Neural progenitor cell (in vitro differentiated cells): ENCODE measurements at regions not wholly inside any gene's neighbourhood (a gene's known extent, or its start where the extent isn't known, plus 50 kb on each side); places are given as distances from the start of the nearest gene placed in this dataset.

Experiments used
- DNase-seq: peaks from one replicate; pipeline ENCODE4 v3.0.0-alpha.2; 2016; ENCODE audit warnings: low spot score
- H2AFZ ChIP-seq: fragments of 200-600 bp; sonication (generic); replicated peaks from 2 replicates; pipeline ENCODE4 v1.6.1; 2016; ENCODE audit warnings: antibody characterized with exemption
- H3F3A ChIP-seq: fragments of 200-600 bp; sonication (generic); 2 replicates; pipeline ENCODE4 v1.6.1; 2016; ENCODE audit warnings: antibody characterized with exemption, low read depth
- H3K27ac ChIP-seq: fragments of 200-600 bp; sonication (generic); 2 replicates; pipeline ENCODE4 v1.5.1; 2016; ENCODE audit warnings: mild to moderate bottlenecking
- H3K27me3 ChIP-seq: fragments of 200-600 bp; sonication (generic); 2 replicates; pipeline ENCODE4 v1.6.1; 2016; ENCODE audit warnings: mild to moderate bottlenecking, moderate library complexity
- H3K36me3 ChIP-seq: fragments of 200-600 bp; sonication (generic); 2 replicates; pipeline ENCODE4 v1.5.1; 2016
- H3K4me1 ChIP-seq: fragments of 200-600 bp; sonication (generic); 2 replicates; pipeline ENCODE4 v1.6.1; 2016; ENCODE audit warnings: mixed run types
- H3K4me2 ChIP-seq: fragments of 200-600 bp; sonication (generic); 2 replicates; pipeline ENCODE4 v1.6.1; 2016
- H3K4me3 ChIP-seq: fragments of 200-600 bp; sonication (generic); 2 replicates; pipeline ENCODE4 v1.5.1; 2016
- H3K79me2 ChIP-seq: fragments of 200-600 bp; sonication (generic); 2 replicates; pipeline ENCODE4 v1.6.1; 2016; ENCODE audit warnings: low read depth
- H3K9ac ChIP-seq: fragments of 200-600 bp; sonication (generic); 2 replicates; pipeline ENCODE4 v1.6.1; 2016
- H3K9me3 ChIP-seq: fragments of 200-600 bp; sonication (generic); 2 replicates; pipeline ENCODE4 v1.5.1; 2016; ENCODE audit warnings: low read depth
- H4K20me1 ChIP-seq: fragments of 200-600 bp; sonication (generic); 2 replicates; pipeline ENCODE4 v1.6.1; 2016; ENCODE audit warnings: low read depth
- H3K27ac Mint-ChIP-seq: 3 replicates; pipeline ENCODE4 v1.8.0; 2021; ENCODE audit warnings: mixed read lengths
- H3K27me3 Mint-ChIP-seq: 2 replicates; pipeline ENCODE4 v1.8.0; 2022; ENCODE audit warnings: low read depth, mild to moderate bottlenecking, inconsistent platforms, moderate library complexity, mixed read lengths; ENCODE audit not compliant: insufficient read depth
- H3K36me3 Mint-ChIP-seq: 3 replicates; pipeline ENCODE4 v1.8.0; 2021; ENCODE audit warnings: mixed read lengths
- H3K4me1 Mint-ChIP-seq: 3 replicates; pipeline ENCODE4 v1.8.0; 2021; ENCODE audit warnings: mixed read lengths
- H3K4me3 Mint-ChIP-seq: 3 replicates; pipeline ENCODE4 v1.8.0; 2021; ENCODE audit warnings: mild to moderate bottlenecking, moderate library complexity, mixed read lengths
- H3K9me3 Mint-ChIP-seq: 3 replicates; pipeline ENCODE4 v1.8.0; 2020; ENCODE audit warnings: mixed read lengths
- EZH2 ChIP-seq: fragments of 200-600 bp; sonication (generic); IDR thresholded peaks from 2 replicates; pipeline ENCODE4 v1.6.1; 2017; ENCODE audit warnings: antibody characterized with exemption, mild to moderate bottlenecking, moderate library complexity
- EZH2phosphoT487 ChIP-seq: fragments of 200-600 bp; sonication (generic); IDR thresholded peaks from 2 replicates; pipeline ENCODE4 v1.6.1; 2017; ENCODE audit warnings: antibody characterized with exemption
- TF ChIP-seq, protein P1 (sequence below): fragments of 200-600 bp; sonication (generic); IDR thresholded peaks from 2 replicates; pipeline ENCODE4 v1.5.1; 2017; ENCODE audit warnings: antibody characterized with exemption, mild to moderate bottlenecking

DNA sequence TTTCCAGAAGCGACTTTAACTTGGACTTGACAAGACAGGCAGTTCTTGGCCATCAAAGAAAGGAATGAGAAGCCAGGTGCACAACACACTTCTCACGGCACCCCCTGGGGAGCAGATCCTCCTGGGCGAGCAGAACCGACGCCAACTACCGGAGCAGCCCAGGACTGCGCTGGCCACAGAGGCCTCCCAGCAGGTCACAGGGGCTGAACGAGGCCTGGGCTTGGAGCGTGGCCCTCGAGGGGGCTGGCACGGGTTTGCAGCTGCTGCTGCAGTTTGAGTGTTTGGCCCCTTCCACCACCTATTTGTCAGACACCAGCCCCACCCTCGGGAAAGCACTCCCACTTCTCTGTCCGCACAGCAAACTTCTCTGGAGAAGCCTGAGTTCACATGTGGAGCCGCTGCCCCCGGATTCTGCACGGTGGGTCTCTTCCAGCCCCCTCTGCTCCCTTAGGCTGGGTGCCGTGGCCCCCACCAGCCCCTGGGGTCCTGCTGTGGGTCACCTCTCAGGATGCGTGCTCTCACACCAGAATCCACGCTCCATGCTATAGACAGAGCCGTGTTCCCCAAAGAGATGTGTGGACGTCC lies 306.7 kb upstream of the SALL3 start:
- no peaks in the 10 kb centered on the region for H3K27me3 ChIP-seq
- H3K4me1 ChIP-seq, result no peaks in the 10 kb centered on the region
- H3K27me3 Mint-ChIP-seq, result peaks cover 7% of the 10 kb centered on the region
- H3K4me2 ChIP-seq, result no peak overlapping the region
- no peaks in the 10 kb centered on the region for H3K36me3 ChIP-seq
- H3K4me3 Mint-ChIP-seq, result no peak overlapping the region
- H3K4me3 ChIP-seq, result no peak overlapping the region
- H3K4me1 Mint-ChIP-seq, result peaks cover 25% of the 10 kb centered on the region
- no peak for DNase-seq
- peaks cover 5% of the 10 kb centered on the region for H3K9me3 Mint-ChIP-seq
- H4K20me1 ChIP-seq, result no peaks in the 10 kb centered on the region
- H3K27ac ChIP-seq, result no peak overlapping the region
- no peaks in the 10 kb centered on the region for H3K36me3 Mint-ChIP-seq
- no peak overlapping the region for H3K27ac Mint-ChIP-seq
- H3K9me3 ChIP-seq, result no peaks in the 10 kb centered on the region
- no peaks in the 10 kb centered on the region for H3K79me2 ChIP-seq
- H2AFZ ChIP-seq, result no peak overlapping the region
- H3F3A ChIP-seq, result no peaks in the 10 kb centered on the region
- H3K9ac ChIP-seq, result no peak overlapping the region
- TF ChIP-seq, protein P1, sequence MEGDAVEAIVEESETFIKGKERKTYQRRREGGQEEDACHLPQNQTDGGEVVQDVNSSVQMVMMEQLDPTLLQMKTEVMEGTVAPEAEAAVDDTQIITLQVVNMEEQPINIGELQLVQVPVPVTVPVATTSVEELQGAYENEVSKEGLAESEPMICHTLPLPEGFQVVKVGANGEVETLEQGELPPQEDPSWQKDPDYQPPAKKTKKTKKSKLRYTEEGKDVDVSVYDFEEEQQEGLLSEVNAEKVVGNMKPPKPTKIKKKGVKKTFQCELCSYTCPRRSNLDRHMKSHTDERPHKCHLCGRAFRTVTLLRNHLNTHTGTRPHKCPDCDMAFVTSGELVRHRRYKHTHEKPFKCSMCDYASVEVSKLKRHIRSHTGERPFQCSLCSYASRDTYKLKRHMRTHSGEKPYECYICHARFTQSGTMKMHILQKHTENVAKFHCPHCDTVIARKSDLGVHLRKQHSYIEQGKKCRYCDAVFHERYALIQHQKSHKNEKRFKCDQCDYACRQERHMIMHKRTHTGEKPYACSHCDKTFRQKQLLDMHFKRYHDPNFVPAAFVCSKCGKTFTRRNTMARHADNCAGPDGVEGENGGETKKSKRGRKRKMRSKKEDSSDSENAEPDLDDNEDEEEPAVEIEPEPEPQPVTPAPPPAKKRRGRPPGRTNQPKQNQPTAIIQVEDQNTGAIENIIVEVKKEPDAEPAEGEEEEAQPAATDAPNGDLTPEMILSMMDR, result no peak
- TF ChIP-seq EZH2phosphoT487 (no peak), EZH2 (no peak)

DNA sequence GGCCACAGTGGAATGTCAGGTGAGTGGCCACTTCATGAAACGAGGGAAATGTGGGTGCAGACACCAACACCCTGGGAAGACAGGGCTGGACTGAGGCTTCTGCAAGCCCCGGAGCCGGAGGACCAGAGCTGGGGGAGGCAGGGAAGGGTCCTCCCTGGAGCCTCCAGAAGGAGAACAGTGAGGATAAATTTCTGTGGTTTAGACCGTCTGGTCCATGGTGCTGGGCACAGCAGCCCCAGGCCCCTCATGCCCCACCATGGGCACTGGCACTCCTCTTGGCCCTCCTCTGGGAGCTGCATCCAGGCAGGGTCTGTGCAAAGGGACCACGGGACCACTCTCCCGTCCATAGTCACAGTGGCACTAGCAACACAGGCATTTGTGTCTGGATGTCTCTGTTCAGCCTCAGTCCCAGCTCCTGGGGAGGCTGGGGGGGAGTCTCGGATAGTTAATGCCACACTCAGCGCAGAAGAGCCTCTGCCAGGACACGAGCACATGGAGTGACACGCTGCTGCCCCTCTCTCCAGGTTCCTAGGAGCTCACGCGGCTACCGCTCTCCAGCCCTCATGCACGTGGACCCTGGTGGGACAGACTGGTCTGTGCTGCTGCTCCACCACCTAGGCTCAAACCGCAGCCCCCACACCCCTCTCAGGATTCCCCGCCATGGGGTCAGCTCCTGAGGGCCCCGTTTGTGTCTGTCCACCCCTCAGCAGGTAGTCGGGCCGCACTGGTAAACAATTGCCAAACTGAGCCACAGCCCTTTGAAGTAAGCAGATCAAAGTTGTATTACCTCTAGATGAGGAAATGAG lies 305.9 kb upstream of the SALL3 start:
- H3K27ac Mint-ChIP-seq, result no peak overlapping the region
- DNase-seq, result no peak
- Histone ChIP-seq H3K27me3 (no peaks in the 10 kb centered on the region), H4K20me1 (no peaks in the 10 kb centered on the region), H3F3A (no peaks in the 10 kb centered on the region), H3K79me2 (no peaks in the 10 kb centered on the region), H3K9ac (no peak overlapping the region), H3K4me3 (no peak overlapping the region), H2AFZ (no peak overlapping the region), H3K27ac (no peak overlapping the region), H3K4me2 (no peak overlapping the region), H3K36me3 (no peaks in the 10 kb centered on the region), H3K9me3 (no peaks in the 10 kb centered on the region), H3K4me1 (no peaks in the 10 kb centered on the region)
- H3K4me3 Mint-ChIP-seq, result no peak overlapping the region
- H3K27me3 Mint-ChIP-seq, result peaks cover 7% of the 10 kb centered on the region
- H3K4me1 Mint-ChIP-seq, result peaks cover 26% of the 10 kb centered on the region
- peaks cover 5% of the 10 kb centered on the region for H3K9me3 Mint-ChIP-seq
- TF ChIP-seq EZH2phosphoT487, result no peak
- H3K36me3 Mint-ChIP-seq, result no peaks in the 10 kb centered on the region

DNA sequence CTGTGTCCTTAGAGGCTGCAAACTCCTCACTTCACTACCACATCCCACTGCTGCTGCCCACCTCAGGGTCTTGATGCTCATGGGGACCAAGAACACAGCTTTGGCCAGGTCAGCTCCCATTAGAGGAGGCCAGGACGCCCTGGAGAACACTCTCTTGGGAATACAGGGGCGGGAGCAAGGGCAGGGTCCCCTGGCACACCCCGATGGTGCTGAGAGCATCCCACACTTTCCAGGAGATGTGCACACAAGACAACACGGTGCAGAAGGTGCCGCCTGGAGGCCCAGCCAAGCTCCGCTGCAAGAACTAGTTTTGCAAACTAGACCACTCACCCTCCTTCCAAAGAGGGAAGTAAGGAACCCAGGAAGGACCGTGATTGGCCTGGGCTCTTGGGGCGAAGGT lies 304.4 kb upstream of the SALL3 start:
- Histone ChIP-seq H3F3A (no peaks in the 10 kb centered on the region), H4K20me1 (no peaks in the 10 kb centered on the region), H3K79me2 (no peaks in the 10 kb centered on the region), H2AFZ (no peak overlapping the region), H3K27ac (no peak overlapping the region), H3K4me1 (peaks cover 8% of the 10 kb centered on the region), H3K4me3 (no peak overlapping the region), H3K36me3 (no peaks in the 10 kb centered on the region), H3K4me2 (no peak overlapping the region), H3K27me3 (no peaks in the 10 kb centered on the region), H3K9ac (no peak overlapping the region), H3K9me3 (no peaks in the 10 kb centered on the region)
- no peak for DNase-seq
- Mint-ChIP-seq H3K27me3 (peaks cover 9% of the 10 kb centered on the region), H3K9me3 (peaks cover 5% of the 10 kb centered on the region), H3K27ac (no peak overlapping the region), H3K4me3 (no peak overlapping the region), H3K4me1 (peaks cover 36% of the 10 kb centered on the region), H3K36me3 (no peaks in the 10 kb centered on the region)
- TF ChIP-seq EZH2phosphoT487 (no peak), EZH2 (no peak)
- TF ChIP-seq, protein P1, result no peak
